ENCODE measurements at regions not wholly inside any gene's neighbourhood (a gene's known extent, or its start where the extent isn't known, plus 50 kb on each side); places are given as distances from the start of the nearest gene placed in this dataset.

GRCh38 chr2:72043985-72044384 lies 103.7 kb downstream of the CYP26B1 start:
- TF ChIP-seq CTCF (IDR thresholded peaks at IDR 0.05) = no peak
- no peak for TF ChIP-seq POLR2A (IDR thresholded peaks at IDR 0.05)

All from Peyer's patch (tissue), 4 donors.